Heart right ventricle (tissue), 16 donors: ENCODE measurements at regions not wholly inside any gene's neighbourhood (a gene's known extent, or its start where the extent isn't known, plus 50 kb on each side); places are given as distances from the start of the nearest gene placed in this dataset.
A peak's percentile ranks its signal among the peaks of the same experiment; 100 is the strongest.

ENCODE experiments used
- ATAC-seq, 8 donors: fragments of 200-7000 bp; cut with Tn5 transposase; one replicate each; pipeline ENCODE4 v1.9.1; 2020; ENCODE audit warnings: mild to moderate bottlenecking in 8 of 8, moderate library complexity in 8 of 8, moderate number of reproducible peaks in 1 of 8
- DNase-seq, 2 donors: peaks; one replicate each; pipeline ENCODE4 v3.0.0-alpha.2; 2020
- H3K27ac ChIP-seq, 10 donors: fragments of 200-600 bp; sonication (generic) in 2 of 10; one replicate each; pipeline versions ENCODE4 v1.5.0 to v1.8.0; 2020 to 2022; ENCODE audit warnings: mild to moderate bottlenecking in 3 of 10
- H3K27me3 ChIP-seq, 7 donors: fragments of 200-600 bp; one replicate each; pipeline ENCODE4 v1.8.0; 2021 to 2022; ENCODE audit warnings: mild to moderate bottlenecking in 2 of 7
- H3K36me3 ChIP-seq, 9 donors: fragments of 200-600 bp; sonication (generic) in 1 of 9; one replicate each; pipeline versions ENCODE4 v1.5.0 to v1.8.0; 2020 to 2022; ENCODE audit warnings: mild to moderate bottlenecking in 2 of 9
- H3K4me1 ChIP-seq, 9 donors: fragments of 200-600 bp; sonication (generic) in 1 of 9; one replicate each; pipeline versions ENCODE4 v1.5.0 to v1.8.0; 2020 to 2022; ENCODE audit warnings: mild to moderate bottlenecking in 4 of 9
- H3K4me3 ChIP-seq, 10 donors: fragments of 200-600 bp; sonication (generic) in 2 of 10; one replicate each; pipeline versions ENCODE4 v1.5.0 to v1.8.0; 2020 to 2022; ENCODE audit warnings: mild to moderate bottlenecking in 7 of 10, moderate library complexity in 2 of 10
- H3K9me3 ChIP-seq, 11 donors: fragments of 200-600 bp in 10 of 11; sonication (generic) in 2 of 11; one replicate each; pipeline versions ENCODE4 v1.5.0 to v1.8.0; 2013 to 2022; ENCODE audit warnings: mild to moderate bottlenecking in 2 of 11, control low read depth in 1 of 11, moderate library complexity in 1 of 11
- CTCF ChIP-seq, 9 donors: fragments of 200-600 bp; sonication (generic) in 2 of 9; IDR thresholded peaks; one replicate each; pipeline versions ENCODE4 v1.5.0 to v1.8.0; 2021 to 2022; ENCODE audit warnings: antibody characterized with exemption in 9 of 9, mild to moderate bottlenecking in 5 of 9, moderate library complexity in 1 of 9
- WGBS, 2 donors: extraction: QIAGEN DNeasy Blood & Tissue Kit; methylation state at CpG; one replicate each; pipeline ENCODE4 v1.1.7; 2013; ENCODE audit warnings: inconsistent platforms in 1 of 2; 5-methylcytosine and 5-hydroxymethylcytosine counted together
- intact Hi-C, 10 donors: fragments of 100-400 bp; cut with DNase I; formaldehyde crosslinking; loops; one replicate each; pipeline versions ENCODE4 v1.11.1 to v1.14.2; 2022
- donor health status: Arrhythmogenic right ventricular cardiomyopathy.
- donor health status: ischemic (EF 13 %, LVEDD 7.1; RV severe dilation, severe dysfunction).
- donor health status: healthy with polysubstance abuse.
- donor health status: DM: no; HTN: yes; CAD: no.
- donor health status: DM: no; HTN: no; CAD: no.
- donor health status: ischemic (EF 25% LVEDD 6.9; RV normal size, moderate dysfunction).
- donor health status: ischemic (EF 25% LVEDD 5.7; RV mildly dilated, moderate dysfunction).
- donor health status: healthy.
- donor health status: DM: yes; HTN: yes; CAD: no.
- donor health status: Ischemic cardiomyopathy.
- donor health status: ischemic (EF 35%, LVEDD 5.7; RV mildly dilated, moderate dysfunction).
- donor health status: nonischemic (EF 11% LVEDD 7.7; RV severe dilation, severe dysfunction).
- donor health status: DM: yes; HTN: yes; CAD: no.
- donor health status: PGD.
- donor health status: ischemic (EF 29% LVEDD 5.4; RV normal size, mild dysfunction).
- donor health status: nonischemic (EF 23%, LVEDD 6.1; RV moderate dilation, normal function).

- WGBS, 2 donors, result 95 to 97% methylated on average over 22 to 23 of the region's 23 CpGs
- Histone ChIP-seq H3K4me1 (no peaks in the 10 kb centered on the region), H3K27ac (no peak overlapping the region), H3K27me3 (no peaks in the 10 kb centered on the region), H3K9me3 (peaks cover 0 to 9% (median 0%) of the 10 kb centered on the region in 11 donors), H3K36me3 (no peaks in the 10 kb centered on the region), H3K4me3 (no peak overlapping the region)
- intact Hi-C loops, result no loop called here
- DNase-seq (no peak), ATAC-seq (peak in 1 of 8 donors; percentile 50)
- no peak for TF ChIP-seq CTCF (IDR thresholded peaks at IDR 0.05)
Observed at GRCh38 chr5:124976086-124976485, 229.6 kb upstream of the ZNF608 start.

- DNase-seq, result no peak
Observed at GRCh38 chr5:124979251-124979650, 232.8 kb upstream of the ZNF608 start.

GRCh38 chr5:124980163-124980941 is 233.9 kb upstream of the ZNF608 start:
- DNase-seq, result no peak
- WGBS, 2 donors, result 59 to 73% methylated on average over 9 of the region's 9 CpGs
- Histone ChIP-seq H3K27ac (no peak overlapping the region), H3K27me3 (no peaks in the 10 kb centered on the region), H3K4me1 (no peaks in the 10 kb centered on the region), H3K4me3 (no peak overlapping the region), H3K9me3 (peaks cover 0 to 23% (median 4%) of the 10 kb centered on the region in 11 donors), H3K36me3 (no peaks in the 10 kb centered on the region)
- intact Hi-C loops, result no loop called here
- ATAC-seq, result no peak
- TF ChIP-seq CTCF (IDR thresholded peaks at IDR 0.05), result no peak

More at GRCh38 chr5:124979251-124979650, 232.8 kb upstream of the ZNF608 start:
- Histone ChIP-seq H3K4me1 (no peaks in the 10 kb centered on the region), H3K27ac (no peak overlapping the region), H3K4me3 (no peak overlapping the region), H3K27me3 (no peaks in the 10 kb centered on the region), H3K36me3 (no peaks in the 10 kb centered on the region), H3K9me3 (peaks cover 0 to 17% (median 4%) of the 10 kb centered on the region in 11 donors)
- intact Hi-C loops, result no loop called here
- WGBS, 2 donors, result 58 to 72% methylated on average over 2 of the region's 2 CpGs
- TF ChIP-seq CTCF (IDR thresholded peaks at IDR 0.05), result no peak
- no peak for ATAC-seq

GRCh38 chr5:124981901-124982300 is 235.5 kb upstream of the ZNF608 start:
- no peak for TF ChIP-seq CTCF (IDR thresholded peaks at IDR 0.05)
- 79 to 84% methylated on average over 4 of the region's 4 CpGs for WGBS, 2 donors
- intact Hi-C loops, result no loop called here
- DNase-seq (no peak), ATAC-seq (no peak)
- H3K27ac ChIP-seq, result no peak overlapping the region
- peaks cover 0 to 23% (median 4%) of the 10 kb centered on the region in 11 donors for H3K9me3 ChIP-seq
- no peaks in the 10 kb centered on the region for H3K27me3 ChIP-seq
- H3K4me1 ChIP-seq, result no peaks in the 10 kb centered on the region
- H3K36me3 ChIP-seq, result no peaks in the 10 kb centered on the region
- H3K4me3 ChIP-seq, result no peak overlapping the region
